ENCODE measurements at regions not wholly inside any gene's neighbourhood (a gene's known extent, or its start where the extent isn't known, plus 50 kb on each side); places are given as distances from the start of the nearest gene placed in this dataset.

- Histone ChIP-seq H3K4me3 (ENCODE audit: extremely low read depth in 1 of 4, insufficient read depth in 2 of 4, low read depth in 3 of 4, low read length in 4 of 4) (no peak overlapping the region), H3K27ac (ENCODE audit: low read depth, low read length) (no peak overlapping the region), H2BK15ac (ENCODE audit: low read length) (no peak overlapping the region), H3K18ac (ENCODE audit: extremely low read depth, low read length) (no peak overlapping the region), H3K79me1 (ENCODE audit: low read depth, low read length) (no peaks in the 10 kb centered on the region), H3K79me2 (ENCODE audit: control insufficient read depth in 1 of 2, insufficient read depth in 2 of 2, low read length in 2 of 2) (no peaks in the 10 kb centered on the region), H2AK5ac (ENCODE audit: low read depth, low read length) (no peak overlapping the region), H3K14ac (ENCODE audit: insufficient read length) (no peak overlapping the region), H3K27me3 (replicated peaks in 1 of 4; ENCODE audit: control insufficient read depth in 3 of 4, extremely low read depth in 1 of 4, insufficient read depth in 3 of 4, low read length in 3 of 4) (no peaks in the 10 kb centered on the region), H4K91ac (replicated peaks; ENCODE audit: insufficient read length, low read length) (no peak overlapping the region), H3K4ac (replicated peaks; ENCODE audit: insufficient read length, low read depth, low read length) (no peak overlapping the region), H3K23me2 (ENCODE audit: low read depth, low read length) (no peaks in the 10 kb centered on the region), H4K8ac (ENCODE audit: extremely low read depth, insufficient read depth, low read length) (no peak overlapping the region), H3K4me1 (replicated peaks in 1 of 4; ENCODE audit: control insufficient read depth in 3 of 4, insufficient read depth in 4 of 4, low read length in 3 of 4) (no peaks in the 10 kb centered on the region), H3K23ac (ENCODE audit: insufficient read length) (no peak overlapping the region), H3K9me3 (ENCODE audit: insufficient read depth in 2 of 2, low read depth in 1 of 2, low read length in 1 of 2) (no peaks in the 10 kb centered on the region), H3K36me3 (ENCODE audit: control insufficient read depth in 2 of 4, insufficient read depth in 4 of 4, low read length in 3 of 4) (no peaks in the 10 kb centered on the region), H2BK5ac (ENCODE audit: low read depth, low read length) (no peak overlapping the region), H2AFZ (ENCODE audit: low read length) (no peak overlapping the region), H3K56ac (replicated peaks; ENCODE audit: insufficient read length, low read depth, low read length) (no peak overlapping the region), H2BK20ac (ENCODE audit: low read length) (no peak overlapping the region), H2BK120ac (replicated peaks; ENCODE audit: low read depth, low read length) (no peak overlapping the region), H3K9ac (replicated peaks in 1 of 4; ENCODE audit: extremely low read depth in 1 of 4, low read depth in 3 of 4, low read length in 3 of 4) (no peak overlapping the region), H4K20me1 (replicated peaks in 1 of 2; ENCODE audit: control insufficient read depth in 1 of 2, insufficient read depth in 2 of 2, low read length in 2 of 2) (no peaks in the 10 kb centered on the region), H4K5ac (ENCODE audit: insufficient read length, low read depth, low read length) (no peak overlapping the region), H3K4me2 (ENCODE audit: insufficient read depth in 1 of 2, low read depth in 2 of 2, low read length in 2 of 2) (no peak overlapping the region), H2BK12ac (ENCODE audit: low read depth, low read length) (no peak overlapping the region)
- peak in 1 of 2 experiments; percentile 23 for DNase-seq (ENCODE audit: low read depth in 1 of 2, low spot score in 2 of 2)
- 83% methylated on average over 6 of the region's 6 CpGs; no CpG with 5 or more reads in 1 of the 2 experiments for WGBS, 2 experiments (ENCODE audit: extremely low coverage in 1 of 2, insufficient coverage in 1 of 2, insufficient read length in 1 of 2, insufficient replicate concordance in 2 of 2, low coverage in 1 of 2, low lambda C conversion rate in 2 of 2, missing lambda C conversion rate in 1 of 2)
- ChIA-PET POLR2A (ENCODE audit: partially characterized antibody) (no interaction called here), CTCF (ENCODE audit: partially characterized antibody) (no interaction called here)
- FAIRE-seq: no peak
- TF ChIP-seq POLR2AphosphoS5 (IDR thresholded peaks at IDR 0.05; ENCODE audit: low read depth, low read length) (no peak), TAF1 (IDR thresholded peaks at IDR 0.05; ENCODE audit: low read depth, low read length) (no peak), USF2 (IDR thresholded peaks at IDR 0.05; ENCODE audit: low read length) (no peak), CTCF (IDR thresholded peaks at IDR 0.05; ENCODE audit: control extremely low read depth in 1 of 3, insufficient read depth in 1 of 3, low read depth in 1 of 3, low read length in 3 of 3) (no peak), RFX5 (IDR thresholded peaks at IDR 0.05; ENCODE audit: borderline replicate concordance, low read depth, low read length) (no peak), TEAD4 (IDR thresholded peaks at IDR 0.05; ENCODE audit: low read depth, low read length) (no peak), BCL11A (IDR thresholded peaks at IDR 0.05; ENCODE audit: low read depth in 2 of 2, low read length in 2 of 2) (no peak), ASH2L (IDR thresholded peaks at IDR 0.05; ENCODE audit: low read length) (no peak), SIN3A (conservative IDR thresholded peaks at IDR 0.05 in 1 of 2, IDR thresholded peaks at IDR 0.05 in 1 of 2; ENCODE audit: low read depth in 1 of 2, low read length in 2 of 2) (no peak), EP300 (IDR thresholded peaks at IDR 0.05; ENCODE audit: borderline replicate concordance in 1 of 2, low read depth in 2 of 2, low read length in 2 of 2) (no peak), KDM4A (IDR thresholded peaks at IDR 0.05; ENCODE audit: low read depth, low read length, severe bottlenecking) (no peak), BACH1 (IDR thresholded peaks at IDR 0.05; ENCODE audit: low read length) (no peak)
These were observed 154.1 kb upstream of the CDH5 start for GRCh38 chr16:66212428-66212827.

Measured in H1 (cell line).